NCI-H1092 treated with DMSO at 0.1 percent for 48 hours (cell line): ENCODE measurements at regions not wholly inside any gene's neighbourhood (a gene's known extent, or its start where the extent isn't known, plus 50 kb on each side); places are given as distances from the start of the nearest gene placed in this dataset.
"Not testable (repeated sequence)": the region's sequence is repeated elsewhere in the genome, so short reads cannot be mapped to it uniquely, and the experiment has no call there.

Experiments
- DNase-seq: peaks from one replicate; lab custom pipeline; 2025; lab: John Stamatoyannopoulos, UW

- DNase-seq: not testable (repeated sequence)
Observed at GRCh38 chr10:91003379-91003778, 82.5 kb upstream of the ANKRD1 start.

- not testable (repeated sequence) for DNase-seq
Observed at GRCh38 chr10:91005276-91005675, 84.4 kb upstream of the ANKRD1 start.

- DNase-seq: peak; percentile 7
Observed at GRCh38 chr10:91006001-91006751, 85.3 kb upstream of the ANKRD1 start.

DNA sequence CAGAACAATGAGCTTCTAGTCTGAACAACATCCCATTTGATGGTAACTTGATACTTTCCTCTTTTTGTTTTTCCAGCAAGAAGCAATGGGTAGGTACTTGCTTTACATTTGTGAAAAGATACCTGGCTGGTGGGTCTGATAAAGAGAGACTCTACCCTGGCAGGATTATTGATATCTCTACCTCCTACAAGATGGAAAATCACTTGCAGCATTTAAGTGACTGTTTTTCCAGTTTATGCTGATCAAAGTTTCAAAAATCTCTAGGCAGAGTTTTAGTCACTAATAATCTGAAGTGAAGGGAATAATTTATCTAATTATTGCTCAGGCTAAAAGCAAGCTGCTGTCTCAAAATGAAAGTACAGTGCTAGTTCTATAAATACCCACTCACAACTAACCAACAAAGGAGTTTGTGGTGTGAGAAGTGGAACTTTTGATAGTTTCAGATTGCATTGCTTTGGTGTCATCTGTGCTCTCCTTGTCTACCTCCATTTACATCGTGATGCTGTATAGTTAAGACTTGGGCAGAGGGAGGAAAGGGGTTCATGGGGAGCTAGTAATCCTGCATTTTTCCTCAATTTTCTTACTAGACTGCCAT is 86.0 kb upstream of the ANKRD1 start:
- no peak for DNase-seq

GRCh38 chr10:91007655-91008054 is 86.8 kb upstream of the ANKRD1 start:
- DNase-seq: no peak

- no peak for DNase-seq
Observed at GRCh38 chr10:91009121-91009520, 88.2 kb upstream of the ANKRD1 start.

DNA sequence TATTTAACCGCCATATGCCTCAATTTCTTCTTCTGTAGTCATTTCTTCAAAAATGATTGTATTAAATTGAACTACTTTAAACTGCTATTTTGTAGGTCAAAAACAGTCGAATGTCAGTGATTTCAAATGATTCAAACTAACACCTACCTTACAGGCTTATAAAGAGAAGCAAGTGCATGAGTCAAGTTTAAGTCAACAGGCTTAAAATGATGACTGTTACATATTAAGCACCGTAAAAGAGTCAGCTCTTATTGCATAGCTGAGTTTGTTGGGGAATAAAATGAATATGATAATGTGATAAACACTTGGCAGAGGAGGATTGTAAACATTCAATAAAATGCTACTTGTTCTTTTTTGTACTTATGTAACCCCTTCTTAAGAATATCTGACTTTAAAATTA is 90.1 kb upstream of the ANKRD1 start:
- no peak for DNase-seq

DNA sequence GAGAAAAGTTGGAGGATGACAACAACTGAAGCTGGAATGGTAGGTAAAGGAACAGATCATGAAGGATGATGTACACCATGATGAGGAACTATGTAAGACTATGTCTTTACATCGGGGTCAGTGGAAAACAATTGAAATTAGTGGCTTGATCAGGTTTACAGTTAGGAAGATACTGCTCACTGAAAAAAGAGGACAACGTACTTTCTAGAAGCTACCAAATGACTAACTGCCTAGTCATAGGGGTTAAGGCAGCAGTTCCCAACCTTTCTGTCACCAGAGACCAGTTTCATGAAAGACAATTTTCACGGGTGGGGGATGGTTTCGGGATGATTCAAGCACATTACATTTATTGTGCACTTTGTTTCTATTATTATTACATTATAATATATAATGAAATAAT is 91.6 kb upstream of the ANKRD1 start:
- DNase-seq: no peak

DNA sequence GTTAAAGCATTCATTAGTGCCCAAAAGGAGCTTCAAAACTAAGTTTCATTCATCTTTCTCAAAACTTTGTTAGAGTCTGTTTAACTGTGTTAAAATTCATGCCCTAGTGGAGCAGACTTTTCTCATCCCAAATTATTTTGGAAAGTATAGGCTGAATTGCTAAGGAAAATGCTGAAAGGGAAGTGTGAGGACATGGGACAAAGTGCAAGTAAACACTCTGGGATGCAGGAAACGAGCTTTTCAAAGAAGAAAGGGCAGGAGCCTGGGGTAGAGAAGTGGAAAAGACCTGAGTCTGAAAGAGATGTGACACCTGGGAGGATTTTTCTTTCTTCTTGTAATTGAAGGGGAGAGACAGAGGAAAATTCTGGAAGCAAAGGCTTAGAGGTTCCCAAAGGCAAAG is 93.1 kb upstream of the ANKRD1 start:
- DNase-seq: no peak

DNA sequence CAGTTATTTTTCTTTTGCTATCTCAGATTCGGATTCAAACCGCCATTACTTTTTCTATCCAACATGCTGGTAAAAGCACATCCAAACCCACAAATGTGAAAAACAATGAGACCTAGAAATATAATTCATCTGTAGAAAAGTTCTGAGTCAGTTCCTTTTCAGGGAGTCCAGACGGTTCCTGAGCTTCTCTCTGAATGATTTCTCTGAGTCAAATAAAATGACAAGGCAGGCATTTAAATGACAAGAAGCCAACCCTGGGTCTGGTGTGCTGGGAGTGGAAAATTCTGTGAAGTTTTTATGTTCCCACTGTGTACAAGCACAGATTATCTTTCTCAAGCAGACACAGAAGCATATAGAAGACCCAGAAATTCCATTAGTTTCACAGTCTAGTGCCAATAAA is 96.3 kb upstream of the ANKRD1 start:
- DNase-seq: no peak

DNA sequence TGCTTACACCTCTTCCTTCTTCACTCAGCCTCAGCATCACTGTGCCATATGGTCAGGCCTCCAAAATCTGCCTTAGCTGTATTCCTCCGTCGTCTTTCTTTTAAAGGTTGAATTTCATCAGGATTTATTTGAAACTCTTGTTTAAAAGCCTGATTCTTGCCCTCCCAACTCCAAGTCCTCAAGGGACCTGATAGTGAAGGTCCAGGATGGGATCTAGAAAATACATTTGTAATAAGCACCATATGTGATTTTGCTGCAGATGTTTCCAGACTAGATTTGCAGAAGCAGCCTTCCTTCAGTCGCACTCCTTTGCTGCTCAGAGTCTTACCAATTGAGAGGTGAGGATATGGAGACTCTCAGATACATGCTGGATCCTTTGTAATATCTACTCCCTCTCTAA is 101.0 kb upstream of the ANKRD1 start:
- no peak for DNase-seq

DNA sequence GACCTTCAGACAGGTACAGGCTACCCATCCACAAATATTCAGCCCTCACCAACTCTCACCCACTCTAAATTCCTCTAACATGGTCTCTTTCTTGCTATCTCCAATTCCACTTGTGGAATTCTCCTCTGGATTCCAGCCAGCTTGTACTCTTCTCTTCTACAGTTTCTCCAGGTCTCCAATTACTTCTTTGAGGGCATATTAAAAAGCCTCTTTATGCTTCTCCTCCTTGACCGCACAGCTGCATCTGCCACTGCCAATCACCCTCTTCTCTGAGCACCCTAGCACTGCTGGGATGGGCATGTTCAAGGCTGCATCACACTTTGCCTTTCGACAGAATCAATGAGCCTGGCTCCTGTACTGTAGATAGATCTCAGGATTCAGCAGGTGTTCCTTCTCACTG is 101.5 kb upstream of the ANKRD1 start:
- DNase-seq: no peak

DNA sequence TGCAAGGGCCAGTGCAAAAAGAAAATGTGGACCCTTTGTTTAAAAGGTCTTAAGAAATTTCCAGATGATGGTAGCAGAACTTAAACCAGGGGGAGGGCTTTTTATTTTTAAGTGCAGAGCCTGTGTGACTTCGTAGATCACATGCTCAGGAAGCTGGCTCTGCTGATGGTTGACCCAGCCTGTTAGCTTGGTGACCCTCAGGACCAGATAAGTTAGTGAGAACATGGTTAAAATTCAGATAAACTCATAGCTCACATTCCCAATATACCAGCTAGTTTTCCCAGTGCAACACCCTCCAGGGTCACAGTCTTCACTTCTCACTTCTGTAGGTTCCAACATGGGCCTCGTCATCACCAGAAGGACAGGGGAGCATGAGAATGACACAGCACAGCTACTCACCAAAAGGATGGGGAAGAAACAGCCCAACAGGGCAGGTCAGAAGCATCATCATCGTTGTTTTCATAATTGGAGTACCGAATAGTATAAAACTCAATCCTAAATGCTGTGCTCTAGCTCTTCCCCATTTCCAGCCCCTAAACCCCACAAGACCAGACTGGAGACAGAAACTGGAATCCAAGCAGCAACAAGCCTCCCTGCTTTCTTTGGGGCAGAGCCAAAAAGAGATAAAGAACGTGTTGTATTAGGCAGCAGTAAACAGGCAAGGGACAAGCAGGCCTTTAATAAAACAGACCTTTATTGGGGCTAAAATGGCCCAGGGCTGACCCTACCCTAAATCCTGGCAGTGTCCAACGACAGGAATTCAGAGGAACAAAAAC is 102.2 kb upstream of the ANKRD1 start:
- no peak for DNase-seq

- no peak for DNase-seq
Observed at GRCh38 chr10:91023700-91024398, 103.0 kb upstream of the ANKRD1 start.

GRCh38 chr10:91024541-91024940 is 103.7 kb upstream of the ANKRD1 start:
- no peak for DNase-seq

GRCh38 chr10:91032611-91033206 is 111.8 kb upstream of the ANKRD1 start:
- DNase-seq: no peak

- DNase-seq: no peak
Observed at GRCh38 chr10:91033324-91033950, 112.5 kb upstream of the ANKRD1 start.

DNA sequence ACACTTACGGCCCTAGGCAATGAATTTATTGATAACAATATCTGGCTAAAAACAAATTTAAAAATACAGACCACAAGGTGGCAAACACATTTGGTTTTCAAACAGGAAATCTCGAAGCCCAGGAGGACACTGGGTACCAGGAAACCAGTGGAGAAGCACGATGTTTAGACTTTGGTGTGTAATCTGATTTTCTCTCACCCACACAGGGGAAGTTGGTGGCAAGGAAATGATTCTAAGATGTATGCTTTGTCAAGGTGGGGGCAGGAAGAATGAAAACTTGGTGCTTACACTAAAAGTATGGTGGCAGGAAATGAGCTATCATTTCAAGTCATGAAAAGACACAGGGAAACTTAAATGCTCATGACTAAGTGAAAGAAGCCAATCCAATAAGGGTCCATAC is 113.2 kb upstream of the ANKRD1 start:
- DNase-seq: no peak

DNA sequence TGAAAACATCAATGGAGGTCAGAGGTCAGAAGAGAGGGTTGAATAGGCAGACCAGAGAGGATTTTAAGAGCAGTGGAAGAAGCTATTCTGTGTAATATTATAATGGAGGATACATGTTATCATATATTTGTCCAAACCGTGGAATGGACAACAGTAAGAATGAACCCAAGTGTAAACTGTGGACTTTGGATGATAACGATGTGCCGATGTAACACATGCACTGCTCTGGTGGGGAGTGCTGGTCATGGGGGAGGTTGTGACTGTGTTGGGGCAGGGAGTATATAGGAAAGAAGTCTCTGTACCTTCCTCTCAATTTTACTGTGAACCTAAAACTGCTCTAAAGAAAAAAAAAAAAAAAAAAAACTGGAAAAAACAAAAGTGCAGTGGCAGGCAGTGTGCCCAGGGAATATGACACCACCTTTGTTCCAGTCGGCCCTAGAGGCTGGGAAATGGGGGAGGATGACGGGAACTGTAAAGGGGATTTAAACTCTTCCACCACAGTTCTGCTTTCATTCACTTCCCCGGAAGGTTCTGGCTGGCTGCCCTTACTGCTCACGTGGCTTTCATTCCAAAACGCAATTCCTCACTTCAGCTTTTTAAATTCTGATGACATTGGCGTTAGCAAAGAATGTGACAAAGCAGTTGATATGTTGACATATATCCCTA is 113.7 kb upstream of the ANKRD1 start:
- peak; percentile 15 for DNase-seq

GRCh38 chr10:91035650-91036292 is 114.9 kb upstream of the ANKRD1 start:
- no peak for DNase-seq
